ENCODE measurements at regions not wholly inside any gene's neighbourhood (a gene's known extent, or its start where the extent isn't known, plus 50 kb on each side); places are given as distances from the start of the nearest gene placed in this dataset.

DNA sequence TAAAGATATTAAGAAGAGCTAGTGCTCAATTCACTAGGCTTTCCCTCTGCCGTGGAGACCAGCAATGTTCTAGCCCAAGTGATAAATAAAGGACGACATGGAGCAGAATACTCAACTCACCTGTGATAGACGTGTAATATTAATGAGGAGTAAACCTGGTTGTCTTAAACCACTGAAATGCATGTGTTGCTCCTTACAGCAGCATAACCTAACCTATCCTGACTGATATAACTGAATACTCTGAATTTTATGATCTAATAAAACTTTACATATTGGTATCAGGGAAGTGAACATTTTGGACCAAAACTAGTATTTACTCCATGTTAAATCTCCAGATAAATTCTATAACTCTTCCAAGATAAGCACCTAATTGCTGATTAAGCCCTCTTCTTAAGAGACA, 531.0 kb downstream of the METTL4 start:
- TF ChIP-seq ZNF274 (IDR thresholded peaks at IDR 0.05; ENCODE audit: low read depth, low read length) (no peak), YY1 (IDR thresholded peaks at IDR 0.05; ENCODE audit: insufficient read depth, insufficient read length) (no peak)

Data from NT2/D1 (cell line).